ENCODE measurements at regions not wholly inside any gene's neighbourhood (a gene's known extent, or its start where the extent isn't known, plus 50 kb on each side); places are given as distances from the start of the nearest gene placed in this dataset.

GRCh38 chr4:125492957-125493356 is 178.2 kb downstream of the FAT4 start:
- no peak for DNase-seq (ENCODE audit: low spot score)
- CTCF ChIA-PET, result no interaction called here
- no peak overlapping the region for H3K27ac ChIP-seq

GRCh38 chr4:125497861-125498260 is 183.1 kb downstream of the FAT4 start:
- no peak for TF ChIP-seq CTCF (conservative IDR thresholded peaks at IDR 0.05; ENCODE audit: low read depth)
- no peak for DNase-seq (ENCODE audit: low spot score)
- H3K27ac ChIP-seq, result no peak overlapping the region
- CTCF ChIA-PET, result no interaction called here
- POLR2A ChIA-PET (ENCODE audit: low non-redundant PET), result no interaction called here

More at GRCh38 chr4:125492957-125493356, 178.2 kb downstream of the FAT4 start:
- TF ChIP-seq CTCF (conservative IDR thresholded peaks at IDR 0.05; ENCODE audit: low read depth), result no peak
- POLR2A ChIA-PET (ENCODE audit: low non-redundant PET), result no interaction called here

GRCh38 chr4:125498981-125499380 is 184.2 kb downstream of the FAT4 start:
- no peak for DNase-seq (ENCODE audit: low spot score)
- no peak overlapping the region for H3K27ac ChIP-seq
- ChIA-PET POLR2A (ENCODE audit: low non-redundant PET) (no interaction called here), CTCF (interaction anchor here (0.6 kb wide), 1 partner anchor 1795 kb away, joined by 3 read pairs; no protein-coding TSS in a partner anchor)
- TF ChIP-seq CTCF (conservative IDR thresholded peaks at IDR 0.05; ENCODE audit: low read depth), result no peak

- CTCF ChIA-PET, result no interaction called here
- H3K27ac ChIP-seq, result no peak overlapping the region
- TF ChIP-seq CTCF (conservative IDR thresholded peaks at IDR 0.05; ENCODE audit: low read depth), result no peak
- no peak for DNase-seq (ENCODE audit: low spot score)
- POLR2A ChIA-PET (ENCODE audit: low non-redundant PET), result no interaction called here
Measured at GRCh38 chr4:125501090-125501489, 186.3 kb downstream of the FAT4 start.

GRCh38 chr4:125501568-125501967 is 186.8 kb downstream of the FAT4 start:
- DNase-seq (ENCODE audit: low spot score), result no peak
- H3K27ac ChIP-seq, result no peak overlapping the region
- CTCF ChIA-PET, result no interaction called here
- POLR2A ChIA-PET (ENCODE audit: low non-redundant PET), result no interaction called here
- TF ChIP-seq CTCF (conservative IDR thresholded peaks at IDR 0.05; ENCODE audit: low read depth), result no peak

- no peak overlapping the region for H3K27ac ChIP-seq
- ChIA-PET POLR2A (ENCODE audit: low non-redundant PET) (no interaction called here), CTCF (no interaction called here)
- no peak for DNase-seq (ENCODE audit: low spot score)
- no peak for TF ChIP-seq CTCF (conservative IDR thresholded peaks at IDR 0.05; ENCODE audit: low read depth)
Measured at GRCh38 chr4:125505621-125506020, 190.9 kb downstream of the FAT4 start.

GRCh38 chr4:125507141-125507540 is 192.4 kb downstream of the FAT4 start:
- POLR2A ChIA-PET (ENCODE audit: low non-redundant PET), result no interaction called here
- CTCF ChIA-PET, result no interaction called here
- no peak for DNase-seq (ENCODE audit: low spot score)
- TF ChIP-seq CTCF (conservative IDR thresholded peaks at IDR 0.05; ENCODE audit: low read depth), result no peak
- no peak overlapping the region for H3K27ac ChIP-seq

Measured in RWPE1 (cell line).